Eye (tissue), 1 donor: ENCODE measurements at regions not wholly inside any gene's neighbourhood (a gene's known extent, or its start where the extent isn't known, plus 50 kb on each side); places are given as distances from the start of the nearest gene placed in this dataset.
A peak's percentile ranks its signal among the peaks of the same experiment; 100 is the strongest.
"Not testable (repeated sequence)": the region's sequence is repeated elsewhere in the genome, so short reads cannot be mapped to it uniquely, and the experiment has no call there.

Source experiments
- DNase-seq: peaks from one replicate; pipeline ENCODE4 v3.0.0-alpha.2; 2015

GRCh38 chr17:34771891-34772290 is 189.4 kb downstream of the CCT6B start:
- no peak for DNase-seq

- DNase-seq: no peak
Observed at GRCh38 chr17:34770586-34770985, 190.7 kb downstream of the CCT6B start.

DNA sequence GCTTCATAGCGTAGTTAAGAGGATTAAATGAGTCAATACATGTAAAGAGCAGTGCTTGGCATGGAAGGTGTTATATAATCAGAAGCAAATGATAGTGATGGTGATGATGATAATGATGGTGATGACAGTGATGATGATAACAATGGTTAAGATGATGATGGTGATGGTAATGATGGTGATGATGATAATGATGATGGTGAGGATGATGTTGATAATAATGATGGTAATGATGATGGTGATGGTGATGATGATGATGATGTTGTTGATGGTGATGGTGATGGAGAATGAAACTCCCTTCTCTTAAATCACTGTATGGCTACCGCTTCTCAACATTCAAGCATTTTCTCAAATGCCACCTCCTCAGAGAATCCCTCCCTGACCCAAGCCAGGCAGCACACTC is 190.5 kb downstream of the TMEM132E start:
- no peak for DNase-seq

DNA sequence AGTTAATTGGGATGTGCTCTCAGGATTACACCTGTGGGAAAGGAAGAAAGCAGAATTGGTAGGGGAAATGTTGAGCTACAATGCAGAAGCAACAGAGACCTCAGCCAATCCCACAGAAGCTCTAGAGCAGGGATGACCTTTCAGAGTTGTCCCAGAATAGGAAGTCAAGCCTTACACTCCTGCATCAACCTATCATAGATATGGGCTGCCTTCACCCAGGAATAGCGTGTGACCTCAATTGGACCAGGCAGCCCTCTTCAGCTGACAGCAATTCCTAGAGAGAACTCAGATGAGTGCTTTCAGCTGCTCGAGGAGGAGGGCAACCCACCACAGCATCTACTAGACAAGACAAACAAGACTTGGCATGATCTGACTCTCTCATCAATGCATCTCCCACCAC is 189.7 kb downstream of the TMEM132E start:
- no peak for DNase-seq

- no peak for DNase-seq
Observed at GRCh38 chr17:34765291-34765690, 185.9 kb downstream of the TMEM132E start.

DNA sequence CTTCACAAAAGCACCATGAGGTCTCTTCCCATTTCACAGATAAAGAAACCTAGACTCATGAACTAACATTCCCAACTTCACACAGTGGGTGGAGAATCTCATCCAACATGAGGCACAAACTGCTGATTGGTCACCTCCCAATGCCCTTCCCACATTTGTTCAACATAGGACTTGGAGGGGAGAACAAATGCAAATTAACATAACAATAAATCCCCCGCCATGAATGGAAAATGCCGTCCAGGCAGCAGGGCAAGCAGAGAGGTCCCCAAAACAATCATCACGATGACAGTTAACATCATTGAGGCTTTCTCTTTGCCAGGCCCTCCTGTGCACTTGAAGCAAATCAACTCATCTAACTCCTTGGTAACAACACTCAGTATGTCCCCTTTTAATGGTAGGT is 185.3 kb downstream of the TMEM132E start:
- DNase-seq: no peak

- DNase-seq: no peak
Observed at GRCh38 chr17:34763728-34764665, 184.6 kb downstream of the TMEM132E start.

DNA sequence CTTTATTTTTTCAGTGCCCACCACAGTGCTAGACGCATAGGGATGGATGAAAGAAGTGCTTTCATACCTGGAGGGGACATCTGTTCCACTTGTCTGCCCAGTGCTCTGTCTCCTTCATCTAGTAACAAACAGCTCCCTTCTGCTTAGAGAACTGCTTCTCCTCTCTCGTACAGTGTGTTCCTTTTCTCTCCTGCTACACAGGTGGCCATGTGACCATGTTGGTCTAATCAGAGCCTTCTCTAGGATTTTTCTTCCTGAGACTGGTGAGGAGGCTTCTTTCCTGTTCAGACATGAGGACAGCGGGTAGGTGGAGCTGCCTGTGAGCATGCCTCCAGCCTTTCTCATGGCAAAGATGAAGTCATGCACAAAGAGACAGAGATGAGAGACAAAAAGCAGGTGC is 182.7 kb downstream of the TMEM132E start:
- no peak for DNase-seq

- DNase-seq: no peak
Observed at GRCh38 chr17:34761646-34762045, 182.3 kb downstream of the TMEM132E start.

- DNase-seq: no peak
Observed at GRCh38 chr17:34760931-34761495, 181.6 kb downstream of the TMEM132E start.

DNA sequence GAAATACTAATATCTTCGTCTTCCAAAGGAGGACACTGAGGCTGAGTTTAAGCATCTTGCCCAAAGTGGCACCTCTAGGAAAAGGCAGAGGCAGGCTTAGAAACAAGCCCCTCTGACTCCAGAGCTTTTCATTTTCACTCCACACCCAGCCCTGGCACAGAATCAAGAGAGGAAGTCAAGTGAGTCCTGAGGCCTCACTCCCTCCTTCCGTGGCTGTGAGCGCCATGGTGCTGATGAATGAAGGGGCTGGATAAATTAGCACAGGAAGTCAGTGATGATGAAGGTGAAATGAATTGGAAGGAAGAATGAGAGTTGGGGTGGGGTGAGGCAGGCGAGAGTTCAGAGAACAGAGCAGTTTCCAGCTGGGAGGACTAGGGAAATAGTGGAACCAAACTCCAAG is 179.3 kb downstream of the TMEM132E start:
- DNase-seq: no peak

GRCh38 chr17:34758316-34758715 is 178.9 kb downstream of the TMEM132E start:
- DNase-seq: no peak

DNA sequence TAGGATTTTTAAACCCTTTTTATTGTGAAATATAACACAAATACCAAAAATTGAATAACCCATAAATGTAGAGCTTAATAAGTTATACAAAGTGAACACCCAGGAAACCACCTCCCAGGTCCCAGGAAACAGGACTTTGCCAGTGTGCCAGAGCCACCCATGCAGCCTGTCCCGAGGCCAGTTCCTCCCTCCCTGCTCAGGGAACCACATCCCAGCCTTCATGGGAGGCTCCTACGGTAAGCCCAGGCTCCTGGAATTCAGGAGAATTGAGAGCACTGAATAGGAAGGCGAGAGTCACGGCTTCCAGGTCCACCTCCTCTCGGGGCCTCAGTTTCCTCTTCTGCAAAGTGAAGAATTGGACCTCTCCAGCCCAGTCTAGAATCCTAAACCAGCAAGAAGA is 178.2 kb downstream of the TMEM132E start:
- DNase-seq: no peak

DNA sequence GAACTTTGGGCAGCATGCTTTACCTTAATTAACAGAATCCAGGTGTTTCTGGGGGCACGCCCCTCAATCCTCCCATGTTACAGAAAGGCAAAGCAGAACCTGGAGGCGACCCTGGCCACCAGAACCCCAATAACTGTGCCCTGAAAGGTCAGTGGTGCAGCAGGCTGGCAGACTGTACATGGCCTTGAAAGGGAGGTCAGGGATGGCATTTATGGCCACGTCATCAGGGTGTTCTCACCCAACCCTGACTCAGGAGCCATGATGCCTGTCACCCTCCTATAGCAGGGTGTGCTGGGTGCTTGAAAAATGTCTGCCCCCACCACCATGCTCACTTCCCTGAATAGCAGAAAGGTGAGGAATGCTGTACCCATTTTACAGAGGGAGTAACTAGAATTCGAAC is 177.7 kb downstream of the TMEM132E start:
- no peak for DNase-seq

DNA sequence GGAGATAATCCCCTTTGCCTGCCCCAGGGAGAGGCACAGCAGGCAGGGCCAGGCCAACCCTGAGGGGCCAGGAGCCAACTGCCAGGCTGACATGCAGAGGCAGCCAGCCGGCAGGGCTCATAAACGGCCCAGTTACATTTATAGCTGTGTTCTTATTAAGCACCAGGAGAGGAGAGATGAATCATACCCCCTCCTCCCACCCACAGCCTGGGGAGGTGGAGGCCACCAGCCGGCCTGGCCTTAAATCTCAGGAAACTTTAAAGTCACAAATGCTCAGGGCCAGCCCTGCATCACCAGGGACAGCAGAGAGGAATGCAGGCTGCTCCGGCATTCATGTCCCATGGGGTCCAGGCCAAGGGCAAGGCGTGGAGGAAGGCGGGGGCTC is 177.2 kb downstream of the TMEM132E start:
- DNase-seq: no peak

GRCh38 chr17:34755981-34756636 is 176.7 kb downstream of the TMEM132E start:
- peak; percentile 72 for DNase-seq

- no peak for DNase-seq
Observed at GRCh38 chr17:34755371-34755770, 176.0 kb downstream of the TMEM132E start.

GRCh38 chr17:34750004-34750403 is 170.6 kb downstream of the TMEM132E start:
- DNase-seq: no peak

DNA sequence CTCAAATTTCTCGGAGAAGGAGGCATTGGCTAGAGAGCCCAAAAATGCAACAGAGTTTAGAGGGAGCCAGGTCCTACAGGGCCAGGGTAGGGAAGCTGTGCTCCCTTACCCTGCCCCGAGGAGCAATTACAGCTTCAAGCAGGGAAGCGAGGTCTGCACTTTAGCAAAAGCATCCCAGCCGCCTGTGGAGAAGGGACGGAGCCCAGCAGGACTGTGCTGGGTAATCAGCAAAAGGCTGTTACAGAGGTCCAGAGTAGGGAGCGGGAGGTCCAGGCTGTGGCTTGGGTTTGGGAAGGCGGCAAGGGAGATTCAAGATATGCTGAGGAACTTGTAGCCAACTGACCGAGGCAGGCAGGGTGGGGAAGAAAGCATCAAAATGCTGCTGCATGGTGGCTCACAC is 162.6 kb downstream of the TMEM132E start:
- DNase-seq: no peak

GRCh38 chr17:34740565-34741520 is 161.5 kb downstream of the TMEM132E start:
- DNase-seq: peak; percentile 4

GRCh38 chr17:34739386-34739785 is 160.0 kb downstream of the TMEM132E start:
- DNase-seq: no peak

DNA sequence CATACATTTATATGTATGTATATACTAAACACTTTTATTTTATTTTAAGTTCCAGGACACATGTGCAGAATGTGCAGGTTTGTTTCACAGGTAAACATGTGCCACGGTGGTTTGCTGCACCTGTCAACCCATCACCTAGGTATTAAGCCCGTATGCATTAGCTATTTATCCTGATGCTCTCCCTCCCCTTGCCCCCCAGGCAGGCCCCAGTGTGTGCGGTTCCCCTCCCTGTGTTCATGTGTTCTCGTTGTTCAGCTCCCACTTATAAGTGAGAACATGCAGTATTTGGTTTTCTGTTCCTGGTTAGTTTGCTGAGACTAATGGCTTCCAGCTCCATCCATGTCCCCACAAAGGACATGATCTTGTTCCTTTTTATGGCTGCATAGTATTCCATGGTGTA is 158.3 kb downstream of the TMEM132E start:
- DNase-seq: not testable (repeated sequence)

GRCh38 chr17:34736611-34737010 is 157.2 kb downstream of the TMEM132E start:
- DNase-seq: no peak
